Gastrocnemius medialis (tissue), 4 donors: ENCODE measurements at regions not wholly inside any gene's neighbourhood (a gene's known extent, or its start where the extent isn't known, plus 50 kb on each side); places are given as distances from the start of the nearest gene placed in this dataset.
"Not testable (repeated sequence)": the region's sequence is repeated elsewhere in the genome, so short reads cannot be mapped to it uniquely, and the experiment has no call there.

ENCODE experiments used
- ATAC-seq, 2 donors: fragments of 150-250 bp; one replicate each; pipeline ENCODE4 v1.9.1; 2016
- DNase-seq, 2 donors: peaks; one replicate each; pipeline ENCODE4 v3.0.0-alpha.2; 2019
- H3K27ac ChIP-seq, 4 donors: fragments of 200-600 bp; sonication (generic); 1 replicate in 1 of 4; 2 replicates in 3 of 4; pipeline ENCODE4 v1.5.1; 2016 to 2018; ENCODE audit warnings: mild to moderate bottlenecking in 2 of 4, moderate library complexity in 1 of 4
- H3K27me3 ChIP-seq, 3 donors: fragments of 200-600 bp; sonication (generic) in 2 of 3; 1 replicate in 1 of 3; 2 replicates in 2 of 3; pipeline versions ENCODE4 v1.5.1 to v1.6.0; 2016 to 2019; ENCODE audit warnings: mild to moderate bottlenecking in 1 of 3, moderate library complexity in 1 of 3
- H3K36me3 ChIP-seq, 2 donors: fragments of 200-600 bp; sonication (generic) in 1 of 2; one replicate each; pipeline ENCODE4 v1.5.1; 2017 to 2018
- H3K4me1 ChIP-seq, 2 donors: fragments of 200-600 bp; sonication (generic) in 1 of 2; one replicate each; pipeline ENCODE4 v1.5.1; 2016 to 2017; ENCODE audit warnings: mild to moderate bottlenecking in 2 of 2
- H3K4me3 ChIP-seq, 4 donors: fragments of 200-600 bp; sonication (generic) in 3 of 4; 1 replicate in 1 of 4; 2 replicates in 3 of 4; pipeline ENCODE4 v1.5.1; 2016 to 2019; ENCODE audit warnings: mild to moderate bottlenecking in 2 of 4
- H3K9me3 ChIP-seq, 3 donors: fragments of 200-600 bp; sonication (generic) in 2 of 3; 1 replicate in 1 of 3; 2 replicates in 2 of 3; pipeline ENCODE4 v1.5.1; 2016 to 2019
- CTCF ChIP-seq, 5 experiments: fragments of 450-650 bp in 3 of 5; fragments of 200-600 bp in 2 of 5; sonication (generic) in 2 of 5; IDR thresholded peaks in 4 of 5; conservative IDR thresholded peaks in 1 of 5; 1 replicate in 4 of 5; 2 replicates in 1 of 5; pipeline ENCODE4 v1.5.1; 2016 to 2019; ENCODE audit warnings: antibody characterized with exemption in 5 of 5, mild to moderate bottlenecking in 3 of 5, moderate library complexity in 3 of 5
- POLR2A ChIP-seq, 2 donors: fragments of 450-650 bp; IDR thresholded peaks; one replicate each; pipeline ENCODE4 v1.6.1; 2017; ENCODE audit warnings: antibody characterized with exemption in 2 of 2, mild to moderate bottlenecking in 2 of 2, moderate library complexity in 2 of 2
- in situ Hi-C, 4 donors: fragments of 200-750 bp; cut with MboI; loops; one replicate each; pipeline versions ENCODE4 v1.15.0 to v1.8.0; 2017; ENCODE audit warnings: low sequenced_read_pairs in 4 of 4
- intact Hi-C: fragments of 100-400 bp; cut with DNase I; formaldehyde crosslinking; loops from one replicate; pipeline ENCODE4 v1.15.1; 2023; ENCODE audit warnings: low total_unique reads

- Histone ChIP-seq H3K27me3 (no peaks in the 10 kb centered on the region), H3K36me3 (no peaks in the 10 kb centered on the region), H3K4me3 (no peak overlapping the region), H3K27ac (no peak overlapping the region), H3K4me1 (no peaks in the 10 kb centered on the region), H3K9me3 (no peaks in the 10 kb centered on the region)
- in situ Hi-C loops: no loop called here
- TF ChIP-seq CTCF (IDR thresholded peaks at IDR 0.05 in 4 of 5, conservative IDR thresholded peaks at IDR 0.05 in 1 of 5): no peak
- ATAC-seq: no peak
- intact Hi-C loops: no loop called here
- DNase-seq: no peak
Measured at GRCh38 chr16:65807858-65808257, 558.6 kb upstream of the CDH5 start.

GRCh38 chr16:65805704-65806103, 560.8 kb upstream of the CDH5 start:
- in situ Hi-C loops: not testable (repeated sequence)

DNA sequence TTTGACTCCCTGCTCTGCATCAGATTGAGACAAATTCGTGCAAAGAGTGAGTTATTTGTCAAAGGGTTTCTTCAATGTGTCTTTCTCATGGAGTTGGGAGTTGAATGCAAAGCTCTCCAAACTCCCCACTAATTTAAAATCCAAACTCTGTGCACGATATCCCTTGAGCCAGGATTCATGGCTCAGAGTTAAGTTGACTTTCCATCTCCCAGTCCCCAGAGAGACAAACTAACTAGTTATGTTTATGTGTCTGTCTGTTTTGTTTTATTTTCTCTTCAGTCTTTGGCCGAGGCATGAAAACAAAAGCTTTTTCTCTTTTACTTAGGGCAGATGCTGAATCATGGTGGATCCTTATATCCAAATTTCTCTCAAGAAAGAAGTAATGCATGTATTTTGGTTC, 570.0 kb upstream of the CDH5 start:
- no peak for ATAC-seq
- Histone ChIP-seq H3K4me3 (no peak overlapping the region), H3K9me3 (no peaks in the 10 kb centered on the region), H3K4me1 (no peaks in the 10 kb centered on the region), H3K27me3 (no peaks in the 10 kb centered on the region), H3K36me3 (no peaks in the 10 kb centered on the region), H3K27ac (no peak overlapping the region)
- in situ Hi-C loops: no loop called here
- intact Hi-C loops: no loop called here
- DNase-seq: no peak
- TF ChIP-seq CTCF (IDR thresholded peaks at IDR 0.05 in 4 of 5, conservative IDR thresholded peaks at IDR 0.05 in 1 of 5) (no peak), POLR2A (IDR thresholded peaks at IDR 0.05) (no peak)

More at GRCh38 chr16:65805704-65806103, 560.8 kb upstream of the CDH5 start:
- H3K27ac ChIP-seq, H3K4me1 ChIP-seq, ATAC-seq, H3K4me3 ChIP-seq, H3K27me3 ChIP-seq, intact Hi-C loops, H3K36me3 ChIP-seq, H3K9me3 ChIP-seq, DNase-seq: not testable (repeated sequence)

DNA sequence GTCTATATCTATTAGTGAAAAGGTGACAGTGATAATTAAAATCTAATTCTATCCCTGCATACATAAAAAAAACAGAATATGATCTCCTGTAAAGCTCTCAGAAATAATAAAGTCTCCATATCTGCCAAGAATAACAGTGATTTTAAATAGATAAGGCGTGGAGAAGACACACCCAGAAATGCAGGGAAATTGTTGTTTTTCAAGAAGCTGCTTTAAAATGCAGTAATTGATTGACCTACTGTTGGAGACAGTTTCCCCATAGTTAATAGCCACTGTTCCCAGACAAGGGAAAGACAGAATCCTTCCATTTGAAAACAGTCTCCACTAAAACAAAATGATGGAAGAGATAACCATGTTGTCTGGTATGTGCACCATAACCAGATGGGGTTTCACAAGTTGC, 571.5 kb upstream of the CDH5 start:
- no peak overlapping the region for H3K4me3 ChIP-seq
- no peaks in the 10 kb centered on the region for H3K27me3 ChIP-seq
- no peaks in the 10 kb centered on the region for H3K9me3 ChIP-seq
- no peaks in the 10 kb centered on the region for H3K36me3 ChIP-seq
- DNase-seq: no peak
- intact Hi-C loops: no loop called here
- TF ChIP-seq POLR2A (IDR thresholded peaks at IDR 0.05) (no peak), CTCF (IDR thresholded peaks at IDR 0.05 in 4 of 5, conservative IDR thresholded peaks at IDR 0.05 in 1 of 5) (no peak)
- no peak overlapping the region for H3K27ac ChIP-seq
- H3K4me1 ChIP-seq: no peaks in the 10 kb centered on the region
- ATAC-seq: no peak
- in situ Hi-C loops: no loop called here

- Histone ChIP-seq H3K27ac (no peak overlapping the region), H3K4me1 (no peaks in the 10 kb centered on the region), H3K9me3 (no peaks in the 10 kb centered on the region), H3K4me3 (no peak overlapping the region), H3K27me3 (no peaks in the 10 kb centered on the region), H3K36me3 (no peaks in the 10 kb centered on the region)
- DNase-seq: no peak
- intact Hi-C loops: no loop called here
- in situ Hi-C loops: no loop called here
- TF ChIP-seq POLR2A (IDR thresholded peaks at IDR 0.05) (no peak), CTCF (IDR thresholded peaks at IDR 0.05 in 4 of 5, conservative IDR thresholded peaks at IDR 0.05 in 1 of 5) (no peak)
- ATAC-seq: no peak
Measured at GRCh38 chr16:65793781-65794180, 572.7 kb upstream of the CDH5 start.
